HG03565 (cell line): ENCODE measurements at regions not wholly inside any gene's neighbourhood (a gene's known extent, or its start where the extent isn't known, plus 50 kb on each side); places are given as distances from the start of the nearest gene placed in this dataset.

ENCODE experiments used
- ATAC-seq: cut with Tn5 transposase; IDR thresholded peaks from one replicate; pipeline ENCODE4 v1.9.1; 2021; ENCODE audit warnings: mild to moderate bottlenecking, moderate library complexity; ENCODE audit not compliant: unreplicated experiment

- ATAC-seq: no peak
These were observed 173.6 kb downstream of the ARHGAP12 start for GRCh38 chr10:31754803-31755624.

- ATAC-seq: no peak
These were observed 174.9 kb downstream of the ARHGAP12 start for GRCh38 chr10:31753681-31754080.

- no peak for ATAC-seq
These were observed 176.5 kb downstream of the ARHGAP12 start for GRCh38 chr10:31752170-31752569.

- ATAC-seq: no peak
These were observed 176.9 kb downstream of the ARHGAP12 start for GRCh38 chr10:31751738-31752080.

- ATAC-seq: no peak
These were observed 177.4 kb downstream of the ARHGAP12 start for GRCh38 chr10:31751051-31751737.

GRCh38 chr10:31749981-31750840 is 178.4 kb downstream of the ARHGAP12 start:
- ATAC-seq: no peak

GRCh38 chr10:31749301-31749700 is 179.3 kb downstream of the ARHGAP12 start:
- ATAC-seq: no peak

GRCh38 chr10:31745612-31746376 is 182.8 kb downstream of the ARHGAP12 start:
- no peak for ATAC-seq

GRCh38 chr10:31744025-31744424 is 184.6 kb downstream of the ARHGAP12 start:
- ATAC-seq: no peak

- ATAC-seq: no peak
These were observed 186.4 kb downstream of the ARHGAP12 start for GRCh38 chr10:31742255-31742654.

GRCh38 chr10:31741473-31741872 is 187.2 kb downstream of the ARHGAP12 start:
- ATAC-seq: no peak

GRCh38 chr10:31739711-31740110 is 188.9 kb downstream of the ARHGAP12 start:
- ATAC-seq: no peak

- ATAC-seq: no peak
These were observed 189.5 kb downstream of the ARHGAP12 start for GRCh38 chr10:31739146-31739545.

GRCh38 chr10:31731711-31732110 is 196.9 kb downstream of the ARHGAP12 start:
- ATAC-seq: no peak

GRCh38 chr10:31730776-31731175 is 197.9 kb downstream of the ARHGAP12 start:
- no peak for ATAC-seq

GRCh38 chr10:31728698-31729224 is 199.9 kb downstream of the ARHGAP12 start:
- ATAC-seq: no peak

GRCh38 chr10:31725436-31725835 is 203.2 kb downstream of the ARHGAP12 start:
- no peak for ATAC-seq

GRCh38 chr10:31724296-31724695 is 204.3 kb downstream of the ARHGAP12 start:
- ATAC-seq: no peak

GRCh38 chr10:31723106-31723750 is 205.4 kb downstream of the ARHGAP12 start:
- ATAC-seq: no peak

- no peak for ATAC-seq
These were observed 207.5 kb downstream of the ARHGAP12 start for GRCh38 chr10:31721096-31721495.
